GM18502 (cell line): ENCODE measurements at regions not wholly inside any gene's neighbourhood (a gene's known extent, or its start where the extent isn't known, plus 50 kb on each side); places are given as distances from the start of the nearest gene placed in this dataset.
"Not testable (repeated sequence)": the region's sequence is repeated elsewhere in the genome, so short reads cannot be mapped to it uniquely, and the experiment has no call there.

Source experiments
- ATAC-seq: cut with Tn5 transposase; IDR thresholded peaks from one replicate; pipeline ENCODE4 v1.9.1; 2021; ENCODE audit warnings: mild to moderate bottlenecking; ENCODE audit not compliant: unreplicated experiment, poor library complexity

DNA sequence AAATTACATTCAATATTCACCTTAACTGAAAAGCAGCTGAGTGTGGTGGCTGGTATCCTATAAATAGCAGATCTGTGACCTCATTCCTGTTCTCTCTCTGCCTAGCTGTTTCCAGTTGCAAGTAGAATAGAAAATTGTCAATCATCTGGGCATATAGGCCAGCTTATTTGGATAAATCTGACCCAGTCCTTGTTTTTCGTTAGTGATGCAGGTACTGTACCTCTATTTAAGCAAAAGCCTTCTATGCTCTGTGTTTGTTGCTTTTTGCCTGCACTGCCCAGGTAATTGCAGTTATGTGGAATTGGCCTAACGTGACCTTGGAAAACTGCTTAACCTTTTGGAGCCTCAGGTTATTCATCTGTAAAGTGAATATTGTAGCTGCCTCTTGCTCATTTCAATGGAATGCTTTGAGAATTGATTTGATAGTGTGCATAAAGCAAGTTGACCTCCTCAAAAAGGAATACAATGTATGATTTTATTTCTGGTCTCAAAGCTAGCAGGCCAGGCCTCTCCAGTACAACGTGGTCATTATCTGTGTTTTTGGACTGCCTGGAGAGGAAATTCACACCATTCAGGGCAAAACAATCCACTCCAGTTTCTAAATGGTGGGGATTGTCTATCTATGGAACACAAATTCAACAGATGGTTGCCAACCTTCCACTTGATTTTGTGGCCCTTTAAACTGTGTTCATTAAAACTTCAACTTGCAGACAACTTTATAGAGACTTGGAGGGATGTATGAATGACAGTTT, 508.7 kb upstream of the CITED2 start:
- peak; percentile 49 for ATAC-seq

DNA sequence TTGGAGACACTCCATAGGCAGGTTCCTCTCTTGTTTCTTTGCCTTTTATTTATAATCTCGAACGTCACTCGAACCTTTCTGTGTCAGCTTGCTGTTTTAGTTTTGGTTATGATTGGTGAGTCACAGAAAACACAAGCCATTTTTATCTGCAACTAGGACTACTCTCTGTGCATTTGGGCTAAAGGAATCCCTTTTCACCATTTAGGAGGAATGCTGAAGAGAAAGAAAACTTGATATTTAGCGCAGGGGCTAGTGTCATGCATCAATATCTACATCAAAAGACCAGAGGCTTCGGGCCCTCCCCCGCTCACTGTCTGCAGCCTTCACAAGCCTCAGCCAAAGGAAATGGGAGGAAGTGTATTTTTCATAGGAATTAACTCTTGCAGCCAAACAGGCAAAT, 507.8 kb upstream of the CITED2 start:
- no peak for ATAC-seq

DNA sequence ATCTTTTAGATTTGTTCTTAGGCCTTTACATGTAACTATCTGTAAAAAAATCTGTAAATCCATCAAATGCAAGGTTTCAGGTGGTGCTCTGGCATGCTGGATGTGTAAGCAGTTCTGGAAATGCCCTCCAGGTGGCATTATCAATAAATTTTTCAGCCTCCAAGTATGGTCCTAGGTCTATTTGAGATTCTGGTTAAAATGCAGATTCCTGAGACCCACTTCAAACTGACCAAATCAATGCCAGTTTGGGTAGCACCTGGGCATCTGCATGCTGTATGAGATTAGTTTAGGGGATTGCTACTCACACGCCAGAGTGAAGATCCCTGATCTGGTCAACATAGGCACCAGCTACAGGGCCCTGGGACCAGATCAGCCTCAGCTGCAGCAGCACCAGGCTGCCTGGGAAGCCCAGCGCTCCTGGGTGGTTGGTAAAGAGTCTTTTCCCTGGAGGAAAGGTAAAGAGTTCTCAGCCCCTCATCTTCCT, 507.3 kb upstream of the CITED2 start:
- peak; percentile 80 for ATAC-seq

DNA sequence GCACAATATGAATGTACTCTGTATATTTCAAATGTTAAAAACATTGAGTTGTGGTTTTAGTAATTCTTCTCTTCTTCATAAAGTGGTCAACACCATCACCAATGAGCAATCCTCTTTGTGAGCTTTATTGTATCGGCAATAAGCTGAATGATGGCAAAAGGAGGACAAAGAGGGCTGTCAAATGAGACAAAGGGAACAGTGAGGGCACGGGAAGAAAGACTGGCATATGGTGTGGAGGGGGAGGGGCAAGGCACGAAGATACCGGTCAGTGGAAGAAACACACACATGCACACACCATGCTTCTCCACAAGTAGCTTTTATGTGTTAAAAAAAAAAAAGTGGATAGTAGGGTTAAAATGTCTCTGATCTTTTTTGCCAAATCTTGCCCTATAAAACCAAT, 506.8 kb upstream of the CITED2 start:
- no peak for ATAC-seq

DNA sequence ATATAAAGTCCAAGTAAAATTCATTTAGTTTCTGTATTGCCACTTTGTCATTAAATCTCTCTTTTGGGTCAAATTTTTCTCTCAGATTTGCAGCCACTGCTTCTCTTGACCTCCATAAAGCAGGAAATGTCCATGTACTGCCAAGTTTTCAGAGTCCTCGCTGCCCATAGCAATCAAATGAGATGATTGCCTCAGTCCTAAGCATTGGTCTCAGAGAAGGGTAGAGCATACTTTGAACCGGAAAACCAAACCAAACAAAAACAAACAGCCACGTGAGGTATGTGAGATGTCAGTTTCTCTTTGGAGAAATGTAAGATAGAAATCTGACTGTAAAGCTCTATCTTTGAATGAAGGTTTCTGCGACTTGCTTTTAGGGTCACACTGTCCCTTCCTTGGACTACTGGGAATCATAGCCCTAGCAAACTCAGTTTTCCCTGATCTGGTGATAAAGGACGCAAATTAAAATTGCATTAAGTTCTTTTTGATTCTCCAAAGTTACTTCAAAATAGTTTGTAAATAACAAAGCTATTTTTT, 505.4 kb upstream of the CITED2 start:
- ATAC-seq = no peak

DNA sequence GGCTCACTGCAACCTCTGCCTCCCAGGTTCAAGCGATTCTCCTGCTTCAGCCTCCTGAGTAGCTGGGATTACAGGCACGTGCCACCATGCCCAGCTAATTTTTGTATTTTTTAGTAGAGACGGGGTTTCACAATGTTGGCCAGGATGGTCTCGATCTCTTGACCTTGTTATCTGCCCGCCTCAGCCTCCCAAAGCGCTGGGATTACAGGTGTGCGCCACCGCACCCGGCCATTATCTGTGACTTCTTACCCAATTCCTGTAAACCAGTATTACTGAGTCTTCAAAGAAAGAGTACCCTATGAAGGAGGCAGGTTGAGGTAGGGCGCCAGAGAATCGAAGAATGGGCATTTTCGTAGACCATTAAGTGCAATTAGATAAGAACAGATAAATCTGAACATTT, 504.8 kb upstream of the CITED2 start:
- ATAC-seq = not testable (repeated sequence)

DNA sequence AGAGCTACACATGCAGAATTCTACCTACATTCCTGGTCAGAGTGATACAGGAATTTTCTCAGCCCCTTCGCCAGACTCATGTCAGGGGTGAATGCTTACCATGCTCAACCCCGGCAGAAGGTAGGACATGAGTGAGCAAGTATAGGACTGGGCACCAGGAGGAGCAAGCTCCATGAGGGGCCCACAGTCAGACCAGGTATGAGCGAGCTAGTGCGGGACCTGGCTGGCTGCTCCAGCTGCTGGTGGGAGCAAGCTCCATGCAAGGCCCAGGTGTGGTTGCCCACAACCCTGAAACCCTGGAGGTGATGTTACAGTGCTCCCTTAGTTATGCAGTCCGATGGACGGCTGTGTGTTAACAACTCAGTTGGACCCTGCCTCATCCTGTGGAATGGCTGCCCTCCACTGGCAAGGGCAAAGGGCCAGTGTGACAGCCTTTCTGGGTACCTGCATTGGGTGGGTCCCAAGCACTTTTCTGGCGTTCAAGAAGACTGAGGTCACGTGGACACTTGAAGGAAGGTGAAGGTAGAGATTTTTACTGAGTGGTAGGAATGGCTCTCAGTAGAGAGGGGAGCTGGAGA, 503.5 kb upstream of the CITED2 start:
- ATAC-seq = no peak

DNA sequence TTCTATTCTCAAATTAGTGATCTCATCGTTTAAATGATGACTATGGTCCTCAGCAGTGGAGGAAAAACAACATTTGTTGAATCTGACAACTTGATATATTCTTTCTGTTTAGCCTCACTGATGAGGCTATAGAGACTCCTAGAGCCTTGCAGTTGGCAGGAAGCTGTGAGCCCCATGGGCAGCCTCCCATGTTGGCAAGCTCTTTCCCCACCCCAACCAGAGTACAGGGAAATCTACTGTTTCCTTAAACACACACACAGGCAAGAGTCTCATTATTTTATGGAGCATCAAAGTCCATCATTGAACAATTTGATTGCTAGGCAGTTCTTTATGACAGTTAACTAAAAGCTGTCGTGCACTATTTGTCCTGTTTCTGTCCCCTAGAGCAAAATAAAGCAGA, 498.2 kb upstream of the CITED2 start:
- no peak for ATAC-seq

DNA sequence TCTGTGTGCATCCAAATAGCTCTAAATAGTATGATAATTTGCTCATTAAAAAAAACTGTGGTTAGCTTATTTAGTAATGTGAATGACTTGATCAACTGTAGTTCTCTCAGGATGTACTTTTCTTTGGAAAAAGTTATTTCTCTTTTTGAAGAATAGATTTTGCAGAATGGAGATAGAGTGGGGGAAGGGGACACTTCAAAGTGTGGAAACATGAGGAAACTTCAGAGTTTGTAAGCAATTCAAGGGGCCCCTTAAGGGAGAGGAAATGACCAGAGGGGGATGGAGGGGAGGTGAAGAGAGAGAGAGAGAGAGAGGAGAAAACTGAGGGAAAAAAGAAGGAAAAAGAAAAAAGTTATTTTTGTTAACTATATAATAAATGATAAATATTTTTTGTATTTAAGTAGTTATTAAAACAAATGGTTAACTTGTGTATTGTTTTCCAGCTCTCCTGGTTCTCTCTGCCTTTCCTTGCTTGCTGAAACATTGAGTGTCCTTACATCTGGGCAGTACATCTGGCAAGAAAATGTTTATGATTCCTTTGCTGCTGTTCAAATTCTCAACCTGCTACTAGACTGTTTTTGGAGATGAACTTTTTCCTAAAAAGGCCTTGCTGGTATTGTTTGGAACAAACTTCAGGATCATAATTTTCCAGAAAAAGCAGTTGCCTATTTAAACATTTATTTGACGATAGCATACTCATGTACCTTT, 497.5 kb upstream of the CITED2 start:
- no peak for ATAC-seq

DNA sequence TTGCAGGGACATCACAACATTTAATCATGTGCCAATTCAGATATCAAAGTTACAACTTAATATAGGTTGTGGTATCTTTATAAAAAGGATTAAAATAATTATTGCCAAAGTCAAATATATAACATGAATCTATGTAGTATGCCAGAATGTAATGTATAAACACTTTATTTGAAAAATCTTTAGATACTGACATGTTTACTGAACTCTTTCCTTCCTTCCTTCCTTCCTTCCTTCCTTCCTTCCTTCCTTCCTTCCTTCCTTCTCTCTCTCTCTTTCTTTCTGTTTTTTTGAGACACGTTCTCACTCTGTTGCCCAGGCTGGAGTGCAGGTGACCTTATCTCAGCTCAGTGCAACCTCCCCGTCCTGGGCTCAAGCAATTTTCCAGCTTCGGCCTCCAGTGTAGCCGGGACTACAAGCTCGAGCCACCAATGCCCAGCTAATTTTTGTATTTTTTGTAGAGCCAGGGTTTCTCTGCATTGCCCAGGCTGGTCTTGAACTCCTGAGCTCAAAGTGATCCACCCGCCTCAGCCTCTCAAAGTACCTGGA, 496.8 kb upstream of the CITED2 start:
- no peak for ATAC-seq

DNA sequence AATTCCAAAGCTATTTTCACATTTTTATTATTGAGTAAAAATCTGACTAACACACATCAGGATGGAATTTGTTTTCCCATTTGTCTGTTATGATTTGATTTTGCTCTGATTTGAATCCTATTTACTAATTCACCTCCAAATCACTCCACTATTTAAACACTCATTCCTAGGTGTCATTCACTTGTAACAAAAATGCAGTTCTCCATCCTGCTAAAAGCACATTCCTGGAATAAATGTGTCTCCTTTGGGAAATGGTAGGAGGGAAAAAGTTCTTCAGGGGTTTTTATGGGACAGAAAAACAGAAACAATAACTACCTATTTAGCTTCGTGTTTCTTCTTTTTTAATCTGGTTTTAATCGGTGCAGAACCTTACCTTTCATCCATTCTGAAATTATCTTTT, 494.1 kb upstream of the CITED2 start:
- ATAC-seq = no peak

DNA sequence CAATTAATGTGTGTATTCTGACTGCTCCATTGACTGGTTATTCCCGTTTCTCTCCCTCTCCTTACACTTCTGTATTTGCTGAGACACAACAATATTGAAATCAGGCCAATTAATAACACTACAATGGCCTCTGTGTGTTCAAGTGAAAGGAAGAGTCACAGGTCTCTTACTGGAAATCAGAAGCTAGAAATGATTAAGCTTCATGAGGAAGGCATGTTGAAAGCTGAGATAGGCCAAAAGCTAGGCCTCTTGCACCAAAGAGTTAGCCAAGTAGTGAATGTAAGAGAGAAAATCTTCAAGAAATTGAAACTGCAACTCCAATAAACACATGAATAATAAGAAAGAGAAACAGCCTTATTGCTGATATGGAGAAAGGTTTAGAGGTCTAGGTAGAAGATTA, 489.5 kb upstream of the CITED2 start:
- no peak for ATAC-seq

DNA sequence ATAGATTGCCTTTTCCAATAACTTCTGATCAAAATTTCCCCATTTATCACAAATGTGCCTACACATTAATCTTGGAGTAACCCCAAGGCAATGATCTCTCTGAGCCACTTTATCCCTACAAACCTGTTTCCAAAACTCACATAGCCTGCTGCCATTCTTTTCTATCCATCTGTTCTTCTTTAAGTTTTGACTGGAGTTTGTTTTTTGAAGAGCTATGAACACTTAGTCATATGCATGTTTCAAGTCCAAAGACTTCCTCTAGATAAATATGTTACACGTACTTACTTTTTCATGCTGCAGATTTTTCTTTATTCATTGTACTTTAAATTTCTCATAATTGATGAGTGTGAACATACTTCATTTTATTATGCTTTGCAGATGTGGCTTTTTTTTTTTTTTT, 488.9 kb upstream of the CITED2 start:
- ATAC-seq = no peak

DNA sequence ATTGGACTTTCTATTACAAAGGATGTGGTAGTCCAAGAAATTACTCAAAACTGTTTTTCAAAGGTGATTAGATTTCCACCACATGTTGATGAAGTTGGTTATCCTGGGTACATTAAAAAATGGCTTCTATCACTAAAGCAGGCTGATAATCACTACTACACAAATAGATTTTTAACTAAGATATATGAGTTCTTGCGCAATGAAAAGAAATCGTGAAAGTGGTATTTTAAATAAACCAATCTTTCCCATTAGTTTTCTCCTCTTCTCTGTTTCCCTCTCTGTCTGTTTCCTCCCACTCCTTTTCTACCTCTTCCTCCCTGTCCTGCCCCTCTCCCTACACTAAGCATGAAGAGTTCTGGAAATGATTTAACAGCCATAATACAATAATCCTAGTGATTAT, 487.9 kb upstream of the CITED2 start:
- ATAC-seq = no peak

DNA sequence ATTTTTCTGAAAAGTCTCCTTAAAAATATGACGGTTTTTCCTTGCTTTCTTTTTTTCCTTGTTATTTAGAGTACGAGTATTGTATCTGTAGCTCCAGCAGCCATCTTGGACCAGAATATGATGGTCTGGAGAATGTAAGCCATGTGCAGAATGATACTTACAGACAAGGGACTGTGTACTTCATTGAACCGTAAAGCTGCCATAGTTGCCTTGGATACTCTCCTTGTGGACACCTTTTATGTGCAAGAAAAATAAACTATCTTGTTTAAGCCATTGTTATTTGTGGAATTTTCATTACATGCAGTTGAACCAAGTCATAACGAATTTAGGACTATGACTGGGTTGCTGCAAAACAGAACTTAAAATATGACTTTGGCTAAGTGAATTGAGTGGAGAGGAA, 485.8 kb upstream of the CITED2 start:
- no peak for ATAC-seq

DNA sequence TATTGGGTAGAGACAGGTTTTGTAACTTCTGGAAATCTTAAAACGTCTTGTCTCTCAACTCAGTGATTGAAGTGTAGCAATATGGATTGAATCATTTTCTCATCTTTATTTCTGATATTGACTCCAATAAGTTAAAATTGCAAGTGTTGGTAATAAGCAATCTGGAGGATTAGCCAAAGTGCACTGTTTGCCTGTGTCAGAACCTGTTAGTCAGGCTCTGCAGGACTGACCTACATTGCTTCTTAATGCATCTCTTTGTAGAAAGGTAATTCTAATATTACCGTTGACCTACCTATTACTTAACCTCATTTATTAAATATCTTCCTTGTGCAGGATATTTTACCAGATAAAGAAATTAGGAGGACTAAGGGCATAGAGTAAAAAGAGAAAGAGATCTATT, 484.0 kb upstream of the CITED2 start:
- ATAC-seq = no peak

DNA sequence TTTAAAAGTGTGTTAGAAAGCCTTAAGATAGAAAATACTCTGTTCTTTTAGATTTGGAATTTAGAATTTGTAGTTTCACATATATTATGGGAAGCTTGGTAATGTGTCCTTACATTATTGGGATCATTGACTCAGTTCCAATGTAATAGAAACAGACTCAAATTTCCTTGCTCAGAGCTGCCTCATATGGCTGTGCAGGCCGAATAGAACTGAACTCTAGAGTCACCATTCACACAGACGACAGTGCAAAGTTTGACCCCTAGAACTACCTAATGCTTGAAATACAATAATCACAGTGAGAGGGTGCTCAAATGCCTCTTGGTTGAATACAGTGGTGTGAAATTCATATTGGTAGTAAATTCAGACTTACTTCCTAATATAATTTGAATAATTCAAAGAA, 482.7 kb upstream of the CITED2 start:
- ATAC-seq = no peak

DNA sequence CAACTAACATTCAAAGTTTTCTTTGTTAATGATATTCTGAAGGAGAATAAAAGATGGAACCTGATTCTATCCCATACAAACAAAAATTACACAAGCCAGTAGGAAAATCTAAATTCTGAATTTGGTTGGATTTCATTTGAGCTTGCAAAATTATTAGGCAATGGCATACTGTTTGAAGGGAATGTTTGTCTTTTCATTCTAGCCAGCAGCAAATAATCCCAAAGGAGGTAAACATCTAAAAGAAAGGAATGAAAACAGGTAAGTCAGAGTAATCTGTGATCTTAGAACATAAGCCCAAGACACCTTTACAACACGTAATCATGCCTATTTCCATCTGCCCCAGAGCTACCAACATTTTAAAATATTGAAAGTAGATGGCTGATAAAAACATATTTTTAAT, 482.1 kb upstream of the CITED2 start:
- no peak for ATAC-seq

DNA sequence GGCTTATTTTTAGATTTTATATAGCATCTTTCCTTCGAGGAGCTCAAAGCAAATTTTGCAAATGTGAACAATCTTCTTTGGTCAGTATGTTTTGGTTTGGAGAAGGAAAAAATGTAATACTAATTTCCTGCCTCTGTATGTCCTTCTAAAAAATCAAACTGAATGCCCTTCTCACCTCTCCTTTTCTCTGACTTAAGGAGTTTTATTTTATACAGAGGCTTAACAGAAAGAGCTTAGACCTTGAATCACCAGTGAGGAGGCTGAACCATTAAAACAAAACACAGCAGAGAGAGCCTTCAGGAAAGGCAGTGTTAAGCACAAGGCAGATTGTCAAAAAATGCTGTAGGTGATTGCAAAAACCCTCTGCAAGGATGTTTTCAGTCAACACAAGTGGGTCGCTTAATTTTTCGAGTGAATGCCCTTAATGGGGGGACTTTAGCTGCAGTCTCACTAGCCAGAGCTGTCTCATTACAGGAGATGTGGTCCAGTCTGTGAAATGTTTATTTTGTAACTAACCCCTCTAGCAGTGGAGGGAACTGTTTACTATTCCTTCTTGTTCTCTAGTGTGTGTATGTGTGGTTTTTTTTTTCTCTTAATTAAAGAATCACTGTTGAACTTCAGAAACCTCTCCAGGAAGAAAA, 481.3 kb upstream of the CITED2 start:
- ATAC-seq = no peak

DNA sequence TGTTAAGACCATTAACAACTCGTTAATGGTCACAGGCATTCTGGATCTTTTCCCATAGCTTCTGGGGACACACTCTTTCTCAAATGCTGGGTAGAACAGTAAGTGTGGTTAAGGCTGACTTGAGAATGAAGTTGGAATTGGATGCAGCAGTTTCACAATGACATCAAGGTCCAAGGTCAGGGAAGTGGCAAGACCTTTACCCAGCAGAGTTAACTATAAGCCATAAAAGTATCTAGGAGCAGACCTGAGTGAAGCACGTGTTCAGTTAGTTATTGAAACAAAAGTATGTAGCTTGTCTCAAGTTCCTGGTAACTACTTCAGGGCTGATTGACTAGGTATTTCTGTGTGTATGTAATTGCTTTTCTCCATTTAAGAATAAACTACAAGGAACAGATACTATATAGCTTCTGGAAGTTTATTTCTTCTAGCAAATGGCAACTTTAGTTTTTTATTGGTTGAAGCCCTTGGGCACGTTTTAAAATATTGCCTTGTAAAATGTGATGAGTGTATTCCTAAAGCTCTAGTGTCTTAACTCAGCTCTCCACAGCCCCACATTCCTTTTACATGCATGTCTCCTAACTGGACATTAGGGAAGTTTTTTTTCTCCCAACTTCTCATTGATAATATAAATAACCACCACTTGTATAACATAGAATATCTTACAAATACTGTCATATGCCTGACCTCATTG, 479.0 kb upstream of the CITED2 start:
- no peak for ATAC-seq
